ENCODE measurements at regions not wholly inside any gene's neighbourhood (a gene's known extent, or its start where the extent isn't known, plus 50 kb on each side); places are given as distances from the start of the nearest gene placed in this dataset.
"Not testable (repeated sequence)": the region's sequence is repeated elsewhere in the genome, so short reads cannot be mapped to it uniquely, and the experiment has no call there.

DNA sequence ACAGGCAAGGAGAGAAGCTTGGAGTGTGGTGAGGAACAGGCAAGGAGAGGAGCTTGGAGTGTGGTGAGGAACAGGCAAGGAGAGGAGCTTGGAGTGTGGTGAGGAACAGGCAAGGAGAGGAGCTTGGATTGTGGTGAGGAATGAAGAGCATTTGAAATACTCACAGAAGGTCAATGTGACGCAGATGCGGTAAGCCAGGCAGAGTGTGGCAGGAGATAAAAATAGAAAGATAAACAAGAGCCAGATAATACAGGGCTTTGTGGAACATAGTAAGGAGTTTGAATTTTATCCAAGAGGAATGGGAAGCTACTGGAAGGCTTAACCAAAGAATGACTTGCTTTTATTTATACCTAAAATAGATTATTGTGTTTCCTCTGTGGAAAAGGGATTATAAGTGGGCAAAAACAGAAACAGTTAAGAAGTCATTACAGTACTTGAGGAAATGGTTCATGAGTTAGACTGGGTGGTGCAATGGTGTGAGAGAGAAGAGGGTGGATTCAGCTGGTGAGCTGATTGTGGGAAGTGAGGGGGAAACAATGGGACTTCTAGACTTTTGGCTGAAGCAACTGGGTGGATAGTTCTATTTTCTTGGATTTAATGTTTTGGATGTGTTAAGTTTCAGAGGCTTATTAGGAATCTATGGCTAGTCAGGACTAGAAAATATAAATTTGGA, 900.1 kb upstream of the TPTE start:
- DNase-seq (ENCODE audit: low spot score); H3K9me2 ChIP-seq (ENCODE audit: insufficient read depth); ATAC-seq; H3K27ac ChIP-seq (ENCODE audit: low read depth); H3F3A ChIP-seq (replicated peaks; ENCODE audit: low read depth); H3K27me3 Mint-ChIP-seq (ENCODE audit: insufficient read depth, low read depth, poor library complexity); H3K36me3 Mint-ChIP-seq (ENCODE audit: low read depth); H3K27me3 ChIP-seq (ENCODE audit: insufficient read depth); H3K9me3 Mint-ChIP-seq; H3K4me1 Mint-ChIP-seq; H3K79me2 ChIP-seq (replicated peaks; ENCODE audit: insufficient read depth); H3K4me2 ChIP-seq; H3K4me3 ChIP-seq; H2AFZ ChIP-seq; H3K36me3 ChIP-seq (ENCODE audit: insufficient read depth); H3K27ac Mint-ChIP-seq; H4K20me1 ChIP-seq (replicated peaks; ENCODE audit: insufficient read depth); H3K4me3 Mint-ChIP-seq; H3K4me1 ChIP-seq (ENCODE audit: insufficient read depth): not testable (repeated sequence)

DNA sequence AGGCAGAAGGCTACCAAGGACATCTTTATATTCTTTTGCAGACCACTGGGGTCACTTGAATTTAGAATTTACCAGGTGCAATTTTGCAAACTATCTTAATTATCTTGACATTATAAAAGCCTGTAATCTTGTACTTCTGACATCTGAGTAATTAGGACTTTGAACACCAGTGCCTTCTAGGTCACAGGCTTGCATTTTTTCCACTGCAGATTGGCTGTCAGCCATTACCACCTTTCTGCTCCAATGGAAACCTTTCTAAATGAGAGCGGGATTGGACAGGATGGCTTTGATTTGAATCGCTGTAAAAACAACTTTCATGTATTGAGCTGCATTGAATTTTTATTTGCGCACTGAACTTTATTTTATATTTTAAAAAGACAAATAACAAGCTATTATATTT, 893.3 kb upstream of the TPTE start:
- H3K27ac ChIP-seq (ENCODE audit: low read depth); H3K4me2 ChIP-seq; ATAC-seq; H3F3A ChIP-seq (replicated peaks; ENCODE audit: low read depth); H3K36me3 ChIP-seq (ENCODE audit: insufficient read depth); H3K4me1 ChIP-seq (ENCODE audit: insufficient read depth); H3K79me2 ChIP-seq (replicated peaks; ENCODE audit: insufficient read depth); DNase-seq (ENCODE audit: low spot score); H2AFZ ChIP-seq; H3K4me1 Mint-ChIP-seq; H4K20me1 ChIP-seq (replicated peaks; ENCODE audit: insufficient read depth); H3K4me3 ChIP-seq; H3K9me2 ChIP-seq (ENCODE audit: insufficient read depth); H3K36me3 Mint-ChIP-seq (ENCODE audit: low read depth); H3K27me3 Mint-ChIP-seq (ENCODE audit: insufficient read depth, low read depth, poor library complexity); H3K9me3 Mint-ChIP-seq; H3K27me3 ChIP-seq (ENCODE audit: insufficient read depth); H3K27ac Mint-ChIP-seq; H3K4me3 Mint-ChIP-seq: not testable (repeated sequence)

DNA sequence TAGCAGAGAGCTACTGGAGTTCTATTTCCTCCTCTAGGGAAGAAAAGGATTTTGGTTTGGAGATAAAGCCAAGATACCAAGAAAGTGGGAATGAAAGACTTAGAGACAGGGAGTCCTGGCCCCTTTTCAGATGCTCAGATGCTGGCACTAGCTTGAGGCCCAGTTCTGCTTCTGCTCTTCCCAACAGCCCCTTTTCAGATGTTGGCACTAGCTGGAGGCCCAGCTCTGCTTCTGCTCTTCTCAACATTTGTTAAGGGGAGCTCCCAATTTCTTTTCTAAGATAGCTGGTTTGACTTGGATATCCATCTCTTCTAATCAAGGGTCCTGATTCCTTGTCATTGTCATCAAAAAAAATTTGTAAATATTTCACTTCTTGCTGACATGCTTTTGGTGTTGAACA, 874.0 kb upstream of the TPTE start:
- not testable (repeated sequence) for DNase-seq (ENCODE audit: low spot score); H3K4me2 ChIP-seq; H4K20me1 ChIP-seq (replicated peaks; ENCODE audit: insufficient read depth); ATAC-seq; H3K79me2 ChIP-seq (replicated peaks; ENCODE audit: insufficient read depth); H3K27ac Mint-ChIP-seq; H2AFZ ChIP-seq; H3K4me3 Mint-ChIP-seq; H3K27me3 ChIP-seq (ENCODE audit: insufficient read depth); H3K4me1 Mint-ChIP-seq; H3K4me3 ChIP-seq; H3F3A ChIP-seq (replicated peaks; ENCODE audit: low read depth); H3K9me2 ChIP-seq (ENCODE audit: insufficient read depth); H3K27me3 Mint-ChIP-seq (ENCODE audit: insufficient read depth, low read depth, poor library complexity); H3K4me1 ChIP-seq (ENCODE audit: insufficient read depth); H3K27ac ChIP-seq (ENCODE audit: low read depth)
- peaks cover 11% of the 10 kb centered on the region; the same call in 1 of the 2 replicates for H3K36me3 ChIP-seq (ENCODE audit: insufficient read depth)
- Mint-ChIP-seq H3K9me3 (peaks cover 49% of the 10 kb centered on the region; the same call in 2 of the 3 replicates), H3K36me3 (ENCODE audit: low read depth) (peaks cover 22% of the 10 kb centered on the region)

DNA sequence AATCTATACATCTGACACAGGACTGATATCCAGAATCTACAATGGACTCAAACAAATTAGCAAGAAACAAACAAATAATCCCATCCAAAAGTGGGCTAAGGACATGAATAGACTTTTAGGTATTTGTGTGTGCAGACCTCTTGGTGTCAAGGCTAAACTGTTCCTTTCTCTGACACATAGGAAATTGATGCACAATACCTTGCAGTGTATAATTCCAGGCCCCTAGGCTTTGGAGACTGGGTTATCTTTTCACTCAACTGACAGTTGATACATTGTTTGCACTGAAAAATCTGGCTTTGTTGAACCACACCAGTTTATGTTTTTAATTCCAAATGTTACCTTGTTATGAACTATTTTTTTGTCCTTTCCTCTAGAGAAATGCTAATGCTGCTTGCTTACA, 873.1 kb upstream of the TPTE start:
- not testable (repeated sequence) for H3K4me1 Mint-ChIP-seq; H3K27ac Mint-ChIP-seq; H3F3A ChIP-seq (replicated peaks; ENCODE audit: low read depth); H3K27ac ChIP-seq (ENCODE audit: low read depth); H2AFZ ChIP-seq; ATAC-seq; H3K4me1 ChIP-seq (ENCODE audit: insufficient read depth); H3K4me3 ChIP-seq; H3K79me2 ChIP-seq (replicated peaks; ENCODE audit: insufficient read depth); H3K4me2 ChIP-seq; H3K27me3 Mint-ChIP-seq (ENCODE audit: insufficient read depth, low read depth, poor library complexity); H3K4me3 Mint-ChIP-seq; DNase-seq (ENCODE audit: low spot score); H3K9me2 ChIP-seq (ENCODE audit: insufficient read depth); H3K27me3 ChIP-seq (ENCODE audit: insufficient read depth); H4K20me1 ChIP-seq (replicated peaks; ENCODE audit: insufficient read depth)
- peaks cover 22% of the 10 kb centered on the region for H3K36me3 Mint-ChIP-seq (ENCODE audit: low read depth)
- peaks cover 49% of the 10 kb centered on the region; the same call in 2 of the 3 replicates for H3K9me3 Mint-ChIP-seq
- H3K36me3 ChIP-seq (ENCODE audit: insufficient read depth) = peaks cover 12% of the 10 kb centered on the region; the same call in 1 of the 2 replicates

DNA sequence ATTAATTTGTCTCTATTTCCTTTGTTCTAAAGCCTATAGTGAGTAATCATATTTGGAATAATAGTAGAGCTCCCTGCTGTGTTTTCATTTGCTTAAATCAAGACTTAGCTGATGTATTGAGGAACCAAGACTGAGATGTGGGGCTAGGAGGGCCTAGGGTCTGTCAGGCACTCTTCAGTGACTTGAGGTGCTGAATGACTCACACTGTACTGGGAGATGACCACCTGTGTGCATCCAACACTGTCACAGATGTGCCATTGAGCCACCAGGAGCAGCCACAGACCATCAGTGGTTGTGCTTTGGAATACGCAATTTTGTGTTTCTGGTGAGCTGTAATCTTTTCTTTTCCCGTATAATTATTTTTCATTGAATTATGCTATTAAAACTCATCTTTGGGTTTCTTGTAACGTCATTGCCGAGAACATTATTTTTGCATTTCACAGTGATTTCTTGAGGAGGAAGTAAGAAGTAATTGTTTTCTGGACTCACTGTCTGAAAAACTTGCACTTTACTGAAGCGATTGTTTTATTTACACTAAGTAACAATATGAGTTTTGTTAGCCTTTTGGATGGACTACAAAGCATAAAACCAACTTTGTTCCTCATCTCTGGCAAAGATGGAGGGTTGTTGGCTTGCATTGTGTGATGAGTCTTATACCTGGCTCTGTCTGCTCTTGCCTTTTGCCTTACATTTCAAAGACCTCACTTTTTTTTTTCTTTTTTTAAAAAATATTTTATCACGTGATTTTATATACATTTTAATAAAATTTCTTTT, 872.2 kb upstream of the TPTE start:
- not testable (repeated sequence) for H3K4me1 ChIP-seq (ENCODE audit: insufficient read depth); H3K27ac Mint-ChIP-seq; H3K27me3 ChIP-seq (ENCODE audit: insufficient read depth); H3K4me3 ChIP-seq; H3K27ac ChIP-seq (ENCODE audit: low read depth); ATAC-seq; H4K20me1 ChIP-seq (replicated peaks; ENCODE audit: insufficient read depth); H3K27me3 Mint-ChIP-seq (ENCODE audit: insufficient read depth, low read depth, poor library complexity); H3K79me2 ChIP-seq (replicated peaks; ENCODE audit: insufficient read depth); H3K4me2 ChIP-seq; H3F3A ChIP-seq (replicated peaks; ENCODE audit: low read depth); H3K9me2 ChIP-seq (ENCODE audit: insufficient read depth); H2AFZ ChIP-seq; DNase-seq (ENCODE audit: low spot score); H3K4me3 Mint-ChIP-seq; H3K4me1 Mint-ChIP-seq
- peaks cover 12% of the 10 kb centered on the region; the same call in 1 of the 2 replicates for H3K36me3 ChIP-seq (ENCODE audit: insufficient read depth)
- Mint-ChIP-seq H3K9me3 (peaks cover 49% of the 10 kb centered on the region; the same call in 2 of the 3 replicates), H3K36me3 (ENCODE audit: low read depth) (peaks cover 22% of the 10 kb centered on the region)

DNA sequence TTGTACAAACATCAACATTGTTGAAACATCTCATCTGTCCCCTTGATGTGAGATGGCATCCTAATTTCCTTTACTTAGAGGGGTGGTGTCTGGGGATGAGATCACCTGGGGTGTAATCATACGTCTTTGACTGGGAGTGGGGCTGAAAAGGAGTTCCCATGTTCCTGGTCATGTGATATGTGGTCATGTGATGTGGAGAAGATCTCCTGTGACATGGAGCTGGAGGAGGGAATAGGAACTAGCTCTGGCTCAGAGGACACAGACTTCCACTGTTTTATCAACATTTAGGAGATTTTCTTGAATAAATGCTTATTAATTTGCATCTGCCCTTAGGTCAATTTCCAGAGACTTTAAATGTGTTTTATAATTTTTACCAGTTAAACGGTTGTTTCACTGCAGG, 868.6 kb upstream of the TPTE start:
- H4K20me1 ChIP-seq (replicated peaks; ENCODE audit: insufficient read depth); H3K4me1 ChIP-seq (ENCODE audit: insufficient read depth); H3K79me2 ChIP-seq (replicated peaks; ENCODE audit: insufficient read depth); H3K9me2 ChIP-seq (ENCODE audit: insufficient read depth); H3K27ac Mint-ChIP-seq; H3K27me3 ChIP-seq (ENCODE audit: insufficient read depth); H3K4me1 Mint-ChIP-seq; ATAC-seq; H3K27ac ChIP-seq (ENCODE audit: low read depth); H3K4me3 Mint-ChIP-seq; DNase-seq (ENCODE audit: low spot score); H3F3A ChIP-seq (replicated peaks; ENCODE audit: low read depth); H3K4me2 ChIP-seq; H2AFZ ChIP-seq; H3K27me3 Mint-ChIP-seq (ENCODE audit: insufficient read depth, low read depth, poor library complexity): not testable (repeated sequence)
- Mint-ChIP-seq H3K9me3 (peaks cover 38% of the 10 kb centered on the region; the same call in 2 of the 3 replicates), H3K36me3 (ENCODE audit: low read depth) (peaks cover 32% of the 10 kb centered on the region)
- peak overlapping the region; percentile 13; the same call in 1 of the 2 replicates for H3K4me3 ChIP-seq
- peaks cover 18% of the 10 kb centered on the region for H3K36me3 ChIP-seq (ENCODE audit: insufficient read depth)
